Glutamatergic neuron (in vitro differentiated cells): ENCODE measurements at regions not wholly inside any gene's neighbourhood (a gene's known extent, or its start where the extent isn't known, plus 50 kb on each side); places are given as distances from the start of the nearest gene placed in this dataset.

Experiments used
- DNase-seq: peaks from one replicate; pipeline ENCODE4 v3.0.0; 2022
- H3K27ac Mint-ChIP-seq: one replicate; pipeline ENCODE4 v1.8.0; 2020; ENCODE audit warnings: mild to moderate bottlenecking, mixed read lengths, inconsistent platforms; ENCODE audit not compliant: unreplicated experiment
- H3K27me3 Mint-ChIP-seq: one replicate; pipeline ENCODE4 v1.8.0; 2020; ENCODE audit warnings: mild to moderate bottlenecking, moderate library complexity, mixed read lengths, inconsistent platforms; ENCODE audit not compliant: unreplicated experiment
- H3K36me3 Mint-ChIP-seq: one replicate; pipeline ENCODE4 v1.8.0; 2020; ENCODE audit warnings: mild to moderate bottlenecking, mixed read lengths, inconsistent platforms; ENCODE audit not compliant: unreplicated experiment
- H3K4me1 Mint-ChIP-seq: one replicate; pipeline ENCODE4 v1.8.0; 2020; ENCODE audit warnings: mild to moderate bottlenecking, low read depth, mixed read lengths, inconsistent platforms; ENCODE audit not compliant: unreplicated experiment
- H3K4me3 Mint-ChIP-seq: one replicate; pipeline ENCODE4 v1.8.0; 2020; ENCODE audit warnings: mild to moderate bottlenecking, mixed read lengths, inconsistent platforms; ENCODE audit not compliant: unreplicated experiment
- H3K9me3 Mint-ChIP-seq: one replicate; pipeline ENCODE4 v1.8.0; 2020; ENCODE audit warnings: mild to moderate bottlenecking, moderate library complexity, mixed read lengths, inconsistent platforms; ENCODE audit not compliant: unreplicated experiment
- TF ChIP-seq, protein P1 (sequence below): fragments of 200-600 bp; sonication (generic); IDR thresholded peaks from one replicate; pipeline ENCODE4 v1.5.0; 2021; ENCODE audit not compliant: partially characterized antibody, unreplicated experiment

DNA sequence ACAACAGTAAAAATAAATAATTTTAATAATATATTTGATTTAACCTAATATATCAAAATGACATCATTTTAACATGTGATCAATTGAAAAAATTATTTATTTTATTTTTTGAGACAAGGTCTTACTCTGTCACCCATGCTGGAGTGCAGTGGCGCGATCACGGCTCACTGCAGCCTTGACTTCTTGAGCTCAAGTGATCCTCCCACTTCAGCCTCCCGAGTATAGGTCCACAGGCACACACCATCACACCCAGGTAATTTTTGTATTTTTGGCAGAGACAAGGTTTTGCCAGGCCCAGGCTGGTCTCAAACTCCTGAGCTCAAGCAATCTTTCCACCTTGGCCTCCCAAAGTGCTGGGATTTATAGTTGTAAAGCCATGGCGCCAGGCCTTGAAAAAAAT lies 126.7 kb upstream of the COPS8 start:
- no peak for DNase-seq
- no peak overlapping the region for H3K27ac Mint-ChIP-seq
- H3K4me1 Mint-ChIP-seq, result peaks cover 7% of the 10 kb centered on the region
- H3K4me3 Mint-ChIP-seq, result no peak overlapping the region
- TF ChIP-seq, protein P1, sequence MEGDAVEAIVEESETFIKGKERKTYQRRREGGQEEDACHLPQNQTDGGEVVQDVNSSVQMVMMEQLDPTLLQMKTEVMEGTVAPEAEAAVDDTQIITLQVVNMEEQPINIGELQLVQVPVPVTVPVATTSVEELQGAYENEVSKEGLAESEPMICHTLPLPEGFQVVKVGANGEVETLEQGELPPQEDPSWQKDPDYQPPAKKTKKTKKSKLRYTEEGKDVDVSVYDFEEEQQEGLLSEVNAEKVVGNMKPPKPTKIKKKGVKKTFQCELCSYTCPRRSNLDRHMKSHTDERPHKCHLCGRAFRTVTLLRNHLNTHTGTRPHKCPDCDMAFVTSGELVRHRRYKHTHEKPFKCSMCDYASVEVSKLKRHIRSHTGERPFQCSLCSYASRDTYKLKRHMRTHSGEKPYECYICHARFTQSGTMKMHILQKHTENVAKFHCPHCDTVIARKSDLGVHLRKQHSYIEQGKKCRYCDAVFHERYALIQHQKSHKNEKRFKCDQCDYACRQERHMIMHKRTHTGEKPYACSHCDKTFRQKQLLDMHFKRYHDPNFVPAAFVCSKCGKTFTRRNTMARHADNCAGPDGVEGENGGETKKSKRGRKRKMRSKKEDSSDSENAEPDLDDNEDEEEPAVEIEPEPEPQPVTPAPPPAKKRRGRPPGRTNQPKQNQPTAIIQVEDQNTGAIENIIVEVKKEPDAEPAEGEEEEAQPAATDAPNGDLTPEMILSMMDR, result no peak
- no peaks in the 10 kb centered on the region for H3K27me3 Mint-ChIP-seq
- peaks cover 10% of the 10 kb centered on the region for H3K9me3 Mint-ChIP-seq
- peaks cover 19% of the 10 kb centered on the region for H3K36me3 Mint-ChIP-seq

DNA sequence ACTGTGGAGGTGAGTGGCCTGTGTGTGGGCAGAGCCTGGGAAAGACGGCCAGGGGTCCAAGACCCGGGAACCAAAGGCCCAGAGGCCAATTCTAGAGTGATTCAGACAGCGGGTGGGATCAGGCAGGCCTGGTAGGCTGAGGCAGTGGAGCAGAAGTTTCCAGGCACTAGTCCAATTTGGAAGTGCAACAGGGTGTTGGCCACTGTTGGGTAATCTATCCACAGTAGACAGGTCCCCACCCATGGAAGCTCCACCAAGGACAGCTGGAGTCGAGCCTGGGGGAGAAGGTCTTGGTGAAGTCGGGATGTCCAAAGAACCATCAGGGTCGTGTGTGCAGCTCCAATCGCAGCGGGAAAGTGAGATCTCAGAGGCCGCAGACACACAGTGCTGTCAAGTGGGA lies 125.8 kb upstream of the COPS8 start:
- Mint-ChIP-seq H3K9me3 (peaks cover 10% of the 10 kb centered on the region), H3K36me3 (peaks cover 19% of the 10 kb centered on the region), H3K27ac (peak overlapping the region; percentile 70), H3K4me1 (peaks cover 11% of the 10 kb centered on the region), H3K4me3 (no peak overlapping the region), H3K27me3 (no peaks in the 10 kb centered on the region)
- TF ChIP-seq, protein P1, result no peak
- DNase-seq, result no peak

- no peak for DNase-seq
- Mint-ChIP-seq H3K9me3 (peaks cover 9% of the 10 kb centered on the region), H3K4me3 (no peak overlapping the region), H3K36me3 (peaks cover 13% of the 10 kb centered on the region), H3K27me3 (no peaks in the 10 kb centered on the region), H3K27ac (no peak overlapping the region), H3K4me1 (peaks cover 13% of the 10 kb centered on the region)
- TF ChIP-seq, protein P1, result no peak
Observed at GRCh38 chr2:236960531-236960930, 125.2 kb upstream of the COPS8 start.

DNA sequence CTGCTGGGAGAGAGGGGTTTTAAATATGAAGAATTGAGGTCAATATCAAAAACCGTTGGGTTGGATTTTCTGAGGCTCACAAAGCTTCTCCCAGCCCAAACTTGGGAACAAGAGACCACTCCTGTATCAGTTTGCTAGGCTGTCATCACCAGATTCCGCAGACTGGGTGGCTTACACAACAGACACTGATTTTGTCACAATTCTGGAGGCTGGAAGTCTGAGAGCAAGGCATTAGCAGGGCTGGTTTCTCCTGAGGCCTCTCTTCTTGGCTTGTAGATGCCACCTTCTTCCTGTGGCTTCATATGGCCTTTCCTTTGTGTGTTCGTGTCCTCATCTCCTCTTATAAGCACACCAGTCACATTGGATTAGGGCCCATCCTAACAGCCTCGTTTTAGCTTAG lies 122.9 kb upstream of the COPS8 start:
- no peak overlapping the region for H3K27ac Mint-ChIP-seq
- no peak for DNase-seq
- H3K9me3 Mint-ChIP-seq, result peaks cover 8% of the 10 kb centered on the region
- H3K4me3 Mint-ChIP-seq, result no peak overlapping the region
- TF ChIP-seq, protein P1, result no peak
- H3K27me3 Mint-ChIP-seq, result peaks cover 1% of the 10 kb centered on the region
- H3K36me3 Mint-ChIP-seq, result peaks cover 10% of the 10 kb centered on the region
- peaks cover 13% of the 10 kb centered on the region for H3K4me1 Mint-ChIP-seq

DNA sequence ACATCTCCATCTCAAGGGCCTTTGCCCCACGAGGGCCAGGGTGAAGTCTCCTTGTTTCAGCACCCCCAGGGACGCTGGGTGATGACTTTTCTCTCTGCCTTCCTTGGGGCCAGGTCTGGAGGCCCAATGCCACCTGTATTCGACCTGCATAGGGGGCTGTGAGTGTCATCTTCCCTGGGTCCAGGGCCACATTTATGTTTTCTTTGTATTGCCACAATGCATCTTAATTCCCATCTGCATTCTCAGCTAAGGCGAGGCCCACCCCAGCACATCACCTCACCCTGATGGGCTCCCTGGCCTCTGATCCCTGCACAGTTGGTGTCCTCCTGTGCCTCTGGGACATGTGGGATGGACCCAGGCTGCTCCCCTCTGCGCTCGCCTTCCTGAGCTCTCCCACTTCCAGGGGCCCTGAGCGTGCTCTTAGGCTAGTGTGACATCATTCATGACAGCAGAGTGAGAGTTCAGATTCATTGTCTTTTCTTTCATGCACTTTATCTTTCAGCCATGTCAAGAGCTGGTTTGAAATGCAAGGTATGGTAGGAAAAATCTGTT lies 122.0 kb upstream of the COPS8 start:
- no peak overlapping the region for H3K4me3 Mint-ChIP-seq
- peaks cover 10% of the 10 kb centered on the region for H3K36me3 Mint-ChIP-seq
- peaks cover 8% of the 10 kb centered on the region for H3K9me3 Mint-ChIP-seq
- peaks cover 1% of the 10 kb centered on the region for H3K27me3 Mint-ChIP-seq
- no peak overlapping the region for H3K27ac Mint-ChIP-seq
- TF ChIP-seq, protein P1, result no peak
- H3K4me1 Mint-ChIP-seq, result peaks cover 14% of the 10 kb centered on the region
- DNase-seq, result no peak
